Fibroblast of mammary gland (primary cell): ENCODE measurements at regions not wholly inside any gene's neighbourhood (a gene's known extent, or its start where the extent isn't known, plus 50 kb on each side); places are given as distances from the start of the nearest gene placed in this dataset.

Source experiments
- DNase-seq: peaks from one replicate; pipeline ENCODE4 v3.0.0-alpha.2; 2010; ENCODE audit warnings: low read depth
- H3K4me3 ChIP-seq: 2 replicates; pipeline ENCODE4 v1.5.1; 2011; ENCODE audit warnings: low read depth, mild to moderate bottlenecking, low read length, moderate library complexity; ENCODE audit not compliant: control insufficient read depth
- TF ChIP-seq, protein P1 (sequence below): conservative IDR thresholded peaks from 2 replicates; pipeline ENCODE4 v1.5.1; 2011; ENCODE audit warnings: low read depth, low read length, inconsistent platforms; ENCODE audit not compliant: control insufficient read depth, insufficient read depth

DNA sequence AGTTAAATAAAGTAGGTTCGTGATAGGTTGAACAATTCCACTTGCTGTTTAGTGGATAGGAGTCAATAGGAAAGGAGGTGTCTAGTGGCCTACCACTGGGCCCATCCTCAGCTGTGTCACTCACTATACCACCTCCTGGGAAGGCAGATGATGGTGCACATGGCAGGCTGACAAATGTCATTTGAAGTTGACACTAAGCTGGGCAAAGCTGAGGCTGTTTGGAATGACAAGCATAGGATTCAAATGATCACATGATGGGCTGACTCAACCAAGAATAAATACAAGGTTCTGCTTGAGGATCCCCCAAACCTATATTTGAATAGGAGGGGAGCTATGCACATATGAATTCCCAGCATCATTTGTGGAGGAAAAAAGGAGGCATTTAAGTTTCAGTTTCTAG, 489.8 kb downstream of the RPS24 start:
- DNase-seq = no peak
- no peak overlapping the region for H3K4me3 ChIP-seq
- TF ChIP-seq, protein P1, sequence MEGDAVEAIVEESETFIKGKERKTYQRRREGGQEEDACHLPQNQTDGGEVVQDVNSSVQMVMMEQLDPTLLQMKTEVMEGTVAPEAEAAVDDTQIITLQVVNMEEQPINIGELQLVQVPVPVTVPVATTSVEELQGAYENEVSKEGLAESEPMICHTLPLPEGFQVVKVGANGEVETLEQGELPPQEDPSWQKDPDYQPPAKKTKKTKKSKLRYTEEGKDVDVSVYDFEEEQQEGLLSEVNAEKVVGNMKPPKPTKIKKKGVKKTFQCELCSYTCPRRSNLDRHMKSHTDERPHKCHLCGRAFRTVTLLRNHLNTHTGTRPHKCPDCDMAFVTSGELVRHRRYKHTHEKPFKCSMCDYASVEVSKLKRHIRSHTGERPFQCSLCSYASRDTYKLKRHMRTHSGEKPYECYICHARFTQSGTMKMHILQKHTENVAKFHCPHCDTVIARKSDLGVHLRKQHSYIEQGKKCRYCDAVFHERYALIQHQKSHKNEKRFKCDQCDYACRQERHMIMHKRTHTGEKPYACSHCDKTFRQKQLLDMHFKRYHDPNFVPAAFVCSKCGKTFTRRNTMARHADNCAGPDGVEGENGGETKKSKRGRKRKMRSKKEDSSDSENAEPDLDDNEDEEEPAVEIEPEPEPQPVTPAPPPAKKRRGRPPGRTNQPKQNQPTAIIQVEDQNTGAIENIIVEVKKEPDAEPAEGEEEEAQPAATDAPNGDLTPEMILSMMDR = no peak

GRCh38 chr10:78524342-78524741, 490.7 kb downstream of the RPS24 start:
- TF ChIP-seq, protein P1 = no peak
- no peak overlapping the region for H3K4me3 ChIP-seq
- no peak for DNase-seq

DNA sequence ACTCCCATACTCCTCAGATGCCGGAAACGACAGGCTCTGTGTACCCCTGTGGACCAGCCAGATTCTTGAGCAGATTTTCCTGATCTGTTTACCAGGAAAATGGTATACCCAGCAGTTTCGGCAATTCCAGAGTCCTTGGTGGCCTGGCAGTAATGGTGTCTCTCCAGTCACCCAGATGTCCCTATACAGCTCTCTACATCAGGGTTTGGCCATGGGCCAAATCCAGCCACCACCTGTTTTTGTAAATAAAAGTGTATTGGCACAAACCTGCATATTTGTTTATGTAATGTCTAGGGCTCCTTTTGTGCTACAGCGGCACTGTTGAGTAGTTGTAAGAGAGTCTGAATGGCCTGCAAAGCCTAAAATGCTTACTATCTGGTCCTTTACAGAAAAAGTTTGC, 491.3 kb downstream of the RPS24 start:
- H3K4me3 ChIP-seq = no peak overlapping the region
- no peak for DNase-seq
- TF ChIP-seq, protein P1 = no peak

DNA sequence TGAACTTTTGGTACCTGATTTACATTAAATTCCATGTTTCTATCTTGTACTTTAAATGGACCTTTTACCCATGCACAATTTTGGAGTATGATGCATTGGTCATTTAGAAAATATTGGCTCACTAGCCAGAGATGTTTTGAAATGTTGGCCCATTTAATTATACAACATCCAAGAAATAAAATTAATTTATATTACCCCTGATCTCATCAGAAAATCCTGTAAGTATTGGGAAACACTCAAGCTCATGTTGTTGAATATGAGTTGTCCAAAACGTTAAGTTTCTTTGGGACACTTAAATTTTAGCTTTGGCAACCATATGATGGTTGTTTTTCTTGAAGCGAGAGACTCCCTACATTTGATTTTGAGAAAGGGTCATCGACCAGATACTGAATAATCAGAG, 492.7 kb downstream of the RPS24 start:
- no peak for DNase-seq
- TF ChIP-seq, protein P1 = no peak
- H3K4me3 ChIP-seq = no peak overlapping the region

GRCh38 chr10:78527296-78527695, 493.6 kb downstream of the RPS24 start:
- DNase-seq = no peak
- TF ChIP-seq, protein P1 = no peak
- no peak overlapping the region for H3K4me3 ChIP-seq

DNA sequence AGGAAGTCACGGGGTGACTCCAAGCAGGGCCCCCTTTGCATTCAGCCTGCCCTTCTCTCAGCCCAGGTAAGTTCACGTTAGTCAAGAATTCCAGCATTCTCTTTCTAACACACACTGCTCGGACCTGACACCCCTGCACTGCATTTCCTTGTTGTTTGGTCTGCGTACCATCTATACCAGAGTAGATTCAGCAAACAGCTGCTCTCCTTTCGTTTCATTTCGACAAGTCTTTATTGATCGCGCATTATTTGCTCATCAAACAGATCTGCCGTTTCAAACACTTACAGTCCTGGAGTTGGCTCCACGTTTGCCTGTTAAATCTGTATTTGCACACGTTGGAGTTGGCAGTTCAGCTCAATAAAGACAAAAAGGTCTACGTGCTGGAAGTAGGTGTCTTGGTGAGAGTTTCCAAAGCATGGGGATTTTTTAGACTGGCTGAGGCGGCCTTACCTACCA, 495.1 kb downstream of the RPS24 start:
- TF ChIP-seq, protein P1 = no peak
- H3K4me3 ChIP-seq = no peak overlapping the region
- DNase-seq = no peak

- TF ChIP-seq, protein P1 = no peak
- DNase-seq = no peak
These were observed 495.6 kb downstream of the RPS24 start for GRCh38 chr10:78529262-78529661.

More at GRCh38 chr10:78529262-78529661, 495.6 kb downstream of the RPS24 start:
- H3K4me3 ChIP-seq = no peak overlapping the region
